Upper lobe of left lung (tissue), 6 donors: ENCODE measurements at regions not wholly inside any gene's neighbourhood (a gene's known extent, or its start where the extent isn't known, plus 50 kb on each side); places are given as distances from the start of the nearest gene placed in this dataset.
"Not testable (repeated sequence)": the region's sequence is repeated elsewhere in the genome, so short reads cannot be mapped to it uniquely, and the experiment has no call there.

Experiments
- ATAC-seq, 2 donors: fragments of 200-7000 bp; cut with Tn5 transposase; one replicate each; pipeline ENCODE4 v1.9.1; 2022; ENCODE audit warnings: mild to moderate bottlenecking in 2 of 2, moderate library complexity in 2 of 2; ENCODE audit not compliant: low FRiP score in 2 of 2
- DNase-seq, 2 donors: peaks; one replicate each; pipeline ENCODE4 v3.0.0-alpha.2; 2019 to 2020
- H3K27ac ChIP-seq, 4 donors: fragments of 200-600 bp; sonication (generic); one replicate each; pipeline ENCODE4 v1.5.1; 2016 to 2019
- H3K27me3 ChIP-seq, 4 donors: fragments of 200-600 bp; sonication (generic); one replicate each; pipeline ENCODE4 v1.5.1; 2017 to 2019
- H3K36me3 ChIP-seq, 4 donors: fragments of 200-600 bp; sonication (generic); one replicate each; pipeline ENCODE4 v1.5.1; 2016 to 2019
- H3K4me1 ChIP-seq, 4 donors: fragments of 200-600 bp; sonication (generic); one replicate each; pipeline ENCODE4 v1.5.1; 2018 to 2019
- H3K4me3 ChIP-seq, 4 donors: fragments of 200-600 bp; sonication (generic); one replicate each; pipeline ENCODE4 v1.5.1; 2017 to 2019; ENCODE audit warnings: mild to moderate bottlenecking in 2 of 4, moderate library complexity in 1 of 4
- H3K9me3 ChIP-seq, 4 donors: fragments of 200-600 bp; sonication (generic); one replicate each; pipeline ENCODE4 v1.5.1; 2018 to 2019
- CTCF ChIP-seq, 6 experiments: fragments of 450-650 bp in 4 of 6; fragments of 200-600 bp in 2 of 6; sonication (generic) in 2 of 6; IDR thresholded peaks; one replicate each; pipeline ENCODE4 v1.5.1; 2016 to 2019; ENCODE audit warnings: antibody characterized with exemption in 6 of 6
- EP300 ChIP-seq, 4 donors: sonication (generic); formaldehyde crosslinking; IDR thresholded peaks; one replicate each; pipeline ENCODE4 v1.5.1; 2017; ENCODE audit warnings: antibody characterized with exemption in 4 of 4, control low read depth in 2 of 4
- POLR2A ChIP-seq, 4 donors: fragments of 450-650 bp; IDR thresholded peaks; one replicate each; pipeline ENCODE4 v1.5.1; 2016 to 2017; ENCODE audit warnings: antibody characterized with exemption in 4 of 4, mild to moderate bottlenecking in 2 of 4
- POLR2AphosphoS5 ChIP-seq, 2 donors: sonication (generic); formaldehyde crosslinking; IDR thresholded peaks; one replicate each; pipeline ENCODE4 v1.5.1; 2017; ENCODE audit warnings: antibody characterized with exemption in 2 of 2
- WGBS, 2 donors: methylation state at CpG; one replicate each; pipeline ENCODE4 v1.1.5; 2017 to 2018; 5-methylcytosine and 5-hydroxymethylcytosine counted together
- donor health status: DM: no; HTN: no; CAD: no; lungs with moderate emphysema.
- donor health status: DM: no; HTN: yes; CAD: no; lungs with severe emphysema.

- Histone ChIP-seq H3K27ac (no peak overlapping the region), H3K4me1 (no peaks in the 10 kb centered on the region), H3K9me3 (no peaks in the 10 kb centered on the region), H3K27me3 (no peaks in the 10 kb centered on the region), H3K4me3 (no peak overlapping the region), H3K36me3 (no peaks in the 10 kb centered on the region)
- ATAC-seq: no peak
- TF ChIP-seq POLR2AphosphoS5 (IDR thresholded peaks at IDR 0.05) (no peak), EP300 (IDR thresholded peaks at IDR 0.05) (no peak), CTCF (IDR thresholded peaks at IDR 0.05) (no peak), POLR2A (IDR thresholded peaks at IDR 0.05) (no peak)
- WGBS, 2 donors: 62 to 84% methylated on average over 3 of the region's 3 CpGs
- DNase-seq: no peak
Measured at GRCh38 chr12:25887367-25887766, 71.1 kb upstream of the RASSF8 start.

- H3K27ac ChIP-seq: no peak overlapping the region
- TF ChIP-seq POLR2AphosphoS5 (IDR thresholded peaks at IDR 0.05) (no peak), EP300 (IDR thresholded peaks at IDR 0.05) (no peak), CTCF (IDR thresholded peaks at IDR 0.05) (no peak), POLR2A (IDR thresholded peaks at IDR 0.05) (no peak)
- no peaks in the 10 kb centered on the region for H3K9me3 ChIP-seq
- ATAC-seq (no peak), DNase-seq (no peak)
- H3K36me3 ChIP-seq: no peaks in the 10 kb centered on the region
- H3K4me1 ChIP-seq: no peaks in the 10 kb centered on the region
- no peaks in the 10 kb centered on the region for H3K27me3 ChIP-seq
- WGBS, 2 donors: 59 to 67% methylated on average over 6 of the region's 6 CpGs
- no peak overlapping the region for H3K4me3 ChIP-seq
Measured at GRCh38 chr12:25889185-25889584, 69.3 kb upstream of the RASSF8 start.

- 84 to 89% methylated on average over 6 of the region's 6 CpGs for WGBS, 2 donors
Measured at GRCh38 chr12:25891095-25891494, 67.4 kb upstream of the RASSF8 start.

GRCh38 chr12:25894759-25895158, 63.7 kb upstream of the RASSF8 start:
- WGBS, 2 donors: 68 to 75% methylated on average over 3 of the region's 3 CpGs
- DNase-seq (no peak), ATAC-seq (no peak)
- H3K4me3 ChIP-seq: no peak overlapping the region
- H3K27ac ChIP-seq: no peak overlapping the region
- no peaks in the 10 kb centered on the region for H3K4me1 ChIP-seq
- no peaks in the 10 kb centered on the region for H3K36me3 ChIP-seq
- H3K9me3 ChIP-seq: no peaks in the 10 kb centered on the region
- TF ChIP-seq CTCF (IDR thresholded peaks at IDR 0.05) (no peak), POLR2A (IDR thresholded peaks at IDR 0.05) (no peak), POLR2AphosphoS5 (IDR thresholded peaks at IDR 0.05) (no peak), EP300 (IDR thresholded peaks at IDR 0.05) (no peak)
- no peaks in the 10 kb centered on the region for H3K27me3 ChIP-seq

More at GRCh38 chr12:25891095-25891494, 67.4 kb upstream of the RASSF8 start:
- H3K4me1 ChIP-seq, H3K27ac ChIP-seq, ATAC-seq, H3K4me3 ChIP-seq, H3K9me3 ChIP-seq, H3K27me3 ChIP-seq, DNase-seq, H3K36me3 ChIP-seq: not testable (repeated sequence)

GRCh38 chr12:25896981-25897380, 61.5 kb upstream of the RASSF8 start:
- Histone ChIP-seq H3K27ac (no peak overlapping the region), H3K4me1 (no peaks in the 10 kb centered on the region), H3K4me3 (no peak overlapping the region), H3K9me3 (no peaks in the 10 kb centered on the region), H3K36me3 (no peaks in the 10 kb centered on the region), H3K27me3 (no peaks in the 10 kb centered on the region)
- 67 to 76% methylated on average over 2 of the region's 2 CpGs for WGBS, 2 donors
- ATAC-seq (no peak), DNase-seq (no peak)
- TF ChIP-seq POLR2A (IDR thresholded peaks at IDR 0.05) (no peak), POLR2AphosphoS5 (IDR thresholded peaks at IDR 0.05) (no peak), EP300 (IDR thresholded peaks at IDR 0.05) (no peak), CTCF (IDR thresholded peaks at IDR 0.05) (no peak)
